PC-3 (cell line): ENCODE measurements at regions not wholly inside any gene's neighbourhood (a gene's known extent, or its start where the extent isn't known, plus 50 kb on each side); places are given as distances from the start of the nearest gene placed in this dataset.

Experiments
- ATAC-seq: fragments of 200-7000 bp; cut with Tn5 transposase; 2 replicates; pipeline ENCODE4 v1.9.1; 2020; ENCODE audit warnings: mild to moderate bottlenecking, moderate library complexity
- BruUV-seq: library from RNA; stranded (reverse); fragments of 400-500 nt; replicated peaks from 2 replicates; lab custom pipeline; 2021; lab: Mats Ljungman, UMichigan
- CTCF ChIA-PET: fragments of 300-600 bp; sonication (Branson Sonifier 250); formaldehyde crosslinking; loops from one replicate; lab custom pipeline; 2022; ENCODE audit warnings: antibody characterized with exemption; lab: Charles Lee
- POLR2A ChIA-PET: fragments of 300-600 bp; sonication (Branson Sonifier 250); formaldehyde crosslinking; loops from one replicate; lab custom pipeline; 2022; ENCODE audit warnings: antibody characterized with exemption; ENCODE audit not compliant: unreplicated experiment; lab: Charles Lee
- DNase-seq: peaks from one replicate; pipeline ENCODE4 v3.0.0-alpha.2; 2015
- H2AFZ ChIP-seq: fragments of 300-600 bp; sonication (generic); 2 replicates; pipeline ENCODE4 v1.6.0; 2016; ENCODE audit warnings: antibody characterized with exemption, low read length
- H3F3A ChIP-seq: fragments of 300-600 bp; sonication (generic); one replicate; pipeline ENCODE4 v1.6.0; 2017; ENCODE audit warnings: antibody characterized with exemption, low read length, control low read depth, mild to moderate bottlenecking; ENCODE audit not compliant: unreplicated experiment
- H3K27ac ChIP-seq: fragments of 300-600 bp; sonication (generic); 2 replicates; pipeline ENCODE4 v1.5.1; 2016; ENCODE audit warnings: mild to moderate bottlenecking, low read length
- H3K27me3 ChIP-seq: fragments of 300-600 bp; sonication (generic); 2 replicates; pipeline ENCODE4 v1.6.1; 2016; ENCODE audit warnings: low read length, mixed read lengths
- H3K36me3 ChIP-seq: fragments of 300-600 bp; sonication (generic); 2 replicates; pipeline ENCODE4 v1.6.1; 2016; ENCODE audit warnings: low read depth, mixed run types, low read length, mixed read lengths
- H3K4me1 ChIP-seq: fragments of 300-600 bp; sonication (generic); 2 replicates; pipeline ENCODE4 v1.5.1; 2016; ENCODE audit warnings: low read length; ENCODE audit not compliant: insufficient read depth
- H3K4me2 ChIP-seq: fragments of 300-600 bp; sonication (generic); 2 replicates; pipeline ENCODE4 v1.6.0; 2016; ENCODE audit warnings: low read length
- H3K4me3 ChIP-seq: fragments of 300-600 bp; sonication (generic); 2 replicates; pipeline ENCODE4 v1.5.1; 2016; ENCODE audit warnings: mild to moderate bottlenecking, low read length, mixed read lengths
- H3K79me2 ChIP-seq: fragments of 300-600 bp; sonication (generic); 2 replicates; pipeline ENCODE4 v1.6.1; 2017; ENCODE audit warnings: low read length, mixed read lengths
- H3K9ac ChIP-seq: fragments of 300-600 bp; sonication (generic); 2 replicates; pipeline ENCODE4 v1.6.0; 2016; ENCODE audit warnings: mild to moderate bottlenecking, low read length
- H3K9me2 ChIP-seq: fragments of 300-600 bp; sonication (generic); replicated peaks from 2 replicates; pipeline ENCODE4 v1.6.1; 2016; ENCODE audit warnings: mixed run types, low read length, mixed read lengths
- H3K9me3 ChIP-seq: fragments of 300-600 bp; sonication (generic); 2 replicates; pipeline ENCODE4 v1.6.1; 2016; ENCODE audit warnings: low read length, mixed read lengths
- H4K20me1 ChIP-seq: fragments of 300-600 bp; sonication (generic); 2 replicates; pipeline ENCODE4 v1.6.1; 2016; ENCODE audit warnings: low read length, mixed read lengths
- CTCF ChIP-seq: fragments of 300-600 bp; sonication (generic); conservative IDR thresholded peaks from 2 replicates; pipeline ENCODE4 v1.5.1; 2017; ENCODE audit warnings: antibody characterized with exemption, low read depth, mild to moderate bottlenecking, low read length
- EZH2 ChIP-seq: fragments of 300-600 bp; sonication (generic); IDR thresholded peaks from one replicate; pipeline ENCODE4 v1.6.1; 2017; ENCODE audit warnings: antibody characterized with exemption, mild to moderate bottlenecking, low read length; ENCODE audit not compliant: unreplicated experiment
- EZH2phosphoT487 ChIP-seq: fragments of 300-600 bp; sonication (generic); IDR thresholded peaks from 2 replicates; pipeline ENCODE4 v1.6.1; 2018; ENCODE audit warnings: mild to moderate bottlenecking, antibody characterized with exemption, low read length, borderline replicate concordance
- intact Hi-C: fragments of 100-400 bp; cut with micrococcal nuclease; formaldehyde crosslinking; loops from 2 replicates; pipeline ENCODE4 v1.9.0; 2023

GRCh38 chr3:56882896-56883295 lies 81.1 kb upstream of the ARHGEF3 start:
- TF ChIP-seq EZH2 (no peak), CTCF (no peak), EZH2phosphoT487 (no peak)
- H2AFZ ChIP-seq = no peak overlapping the region
- no peaks in the 10 kb centered on the region for H3K36me3 ChIP-seq
- no peaks in the 10 kb centered on the region for H3K9me3 ChIP-seq
- no peaks in the 10 kb centered on the region for H3F3A ChIP-seq
- no peak for ATAC-seq
- no peaks in the 10 kb centered on the region for H3K27me3 ChIP-seq
- no peak overlapping the region for H3K4me3 ChIP-seq
- no peaks in the 10 kb centered on the region for H3K79me2 ChIP-seq
- H3K27ac ChIP-seq = no peak overlapping the region
- no peaks in the 10 kb centered on the region for H3K9me2 ChIP-seq
- CTCF ChIA-PET = no interaction called here
- POLR2A ChIA-PET = no interaction called here
- no TSS peak for BruUV-seq
- no peaks in the 10 kb centered on the region for H4K20me1 ChIP-seq
- intact Hi-C loops = no loop called here
- peaks cover 31% of the 10 kb centered on the region for H3K4me1 ChIP-seq
- no peak overlapping the region for H3K4me2 ChIP-seq
- no peak for DNase-seq
- H3K9ac ChIP-seq = no peak overlapping the region

- H3K9me2 ChIP-seq = no peaks in the 10 kb centered on the region
- no peak for TF ChIP-seq EZH2
- no peak for TF ChIP-seq EZH2phosphoT487
- H3K4me3 ChIP-seq = no peak overlapping the region
- no peaks in the 10 kb centered on the region for H3K27me3 ChIP-seq
- H3K9ac ChIP-seq = no peak overlapping the region
- no peak overlapping the region for H2AFZ ChIP-seq
- no peak for DNase-seq
- H3K79me2 ChIP-seq = no peaks in the 10 kb centered on the region
- H3K4me2 ChIP-seq = no peak overlapping the region
- H3K9me3 ChIP-seq = no peaks in the 10 kb centered on the region
- intact Hi-C loops = no loop called here
- no peak for ATAC-seq
- ChIA-PET POLR2A (interaction anchor here (0.6 kb wide), 1 partner anchor 1191 kb away, joined by 3 read pairs; no protein-coding TSS in a partner anchor), CTCF (no interaction called here)
- no peaks in the 10 kb centered on the region for H4K20me1 ChIP-seq
- H3K4me1 ChIP-seq = peaks cover 31% of the 10 kb centered on the region
- no peaks in the 10 kb centered on the region for H3F3A ChIP-seq
- no TSS peak for BruUV-seq
- no peaks in the 10 kb centered on the region for H3K36me3 ChIP-seq
- H3K27ac ChIP-seq = no peak overlapping the region
Measured at GRCh38 chr3:56881841-56882240, 80.1 kb upstream of the ARHGEF3 start.

- TF ChIP-seq EZH2phosphoT487 (no peak), CTCF (no peak), EZH2 (no peak)
- H2AFZ ChIP-seq = no peak overlapping the region
- no peaks in the 10 kb centered on the region for H4K20me1 ChIP-seq
- H3K4me2 ChIP-seq = peak overlapping the region; percentile 23; the same call in 1 of the 2 replicates
- H3K9ac ChIP-seq = no peak overlapping the region
- peak overlapping the region; percentile 25 for H3K27ac ChIP-seq
- intact Hi-C loops = no loop called here
- H3K36me3 ChIP-seq = no peaks in the 10 kb centered on the region
- no peaks in the 10 kb centered on the region for H3K79me2 ChIP-seq
- H3K27me3 ChIP-seq = no peaks in the 10 kb centered on the region
- ChIA-PET POLR2A (no interaction called here), CTCF (no interaction called here)
- no peaks in the 10 kb centered on the region for H3K9me3 ChIP-seq
- BruUV-seq = no TSS peak
- ATAC-seq = peak; percentile 39
- no peaks in the 10 kb centered on the region for H3F3A ChIP-seq
- peaks cover 31% of the 10 kb centered on the region for H3K4me1 ChIP-seq
- peak; percentile 49 for DNase-seq
- H3K4me3 ChIP-seq = no peak overlapping the region
- no peaks in the 10 kb centered on the region for H3K9me2 ChIP-seq
Measured at GRCh38 chr3:56880720-56881575, 79.2 kb upstream of the ARHGEF3 start.
